H1 (cell line): ENCODE measurements at regions not wholly inside any gene's neighbourhood (a gene's known extent, or its start where the extent isn't known, plus 50 kb on each side); places are given as distances from the start of the nearest gene placed in this dataset.

Experiments
- CTCF ChIA-PET: fragments of 300-600 bp; sonication (Branson Sonifier 250); formaldehyde crosslinking; loops from one replicate; lab custom pipeline; 2021; ENCODE audit not compliant: partially characterized antibody; lab: Charles Lee
- POLR2A ChIA-PET: fragments of 300-600 bp; sonication (Branson Sonifier 250); formaldehyde crosslinking; loops from one replicate; lab custom pipeline; 2021; ENCODE audit warnings: inconsistent platforms; ENCODE audit not compliant: partially characterized antibody; lab: Charles Lee
- DNase-seq, 2 experiments: peaks; one replicate each; pipeline versions ENCODE4 v3.0.0 to v3.0.0-alpha.2; 2010 to 2022; ENCODE audit warnings: low spot score in 2 of 2, low read depth in 1 of 2, mixed read lengths in 1 of 2
- FAIRE-seq: peaks from 2 replicates; lab custom pipeline; 2011; peaks lifted over from hg19 to GRCh38; lab: Jason Lieb, UNC
- H2AFZ ChIP-seq: 2 replicates; pipeline ENCODE4 v1.8.1; 2012; ENCODE audit warnings: low read length, inconsistent platforms
- H2AK5ac ChIP-seq: 2 replicates; pipeline ENCODE4 v1.6.1; 2013; ENCODE audit warnings: low read depth, low read length
- H2BK120ac ChIP-seq: replicated peaks from 2 replicates; pipeline ENCODE3; 2013; ENCODE audit warnings: low read depth, low read length, inconsistent platforms
- H2BK12ac ChIP-seq: 2 replicates; pipeline ENCODE4 v1.6.1; 2013; ENCODE audit warnings: low read depth, low read length
- H2BK15ac ChIP-seq: 2 replicates; pipeline ENCODE4 v1.6.1; 2013; ENCODE audit warnings: low read length
- H2BK20ac ChIP-seq: 2 replicates; pipeline ENCODE4 v1.6.1; 2013; ENCODE audit warnings: low read length
- H2BK5ac ChIP-seq: 2 replicates; pipeline ENCODE4 v1.6.1; 2013; ENCODE audit warnings: low read depth, low read length
- H3K14ac ChIP-seq: 2 replicates; pipeline ENCODE4 v1.6.1; 2013; ENCODE audit warnings: inconsistent platforms; ENCODE audit not compliant: insufficient read length
- H3K18ac ChIP-seq: 2 replicates; pipeline ENCODE4 v1.6.1; 2013; ENCODE audit warnings: low read length; ENCODE audit errors: extremely low read depth
- H3K23ac ChIP-seq: 2 replicates; pipeline ENCODE4 v1.6.1; 2013; ENCODE audit warnings: inconsistent platforms; ENCODE audit not compliant: insufficient read length
- H3K23me2 ChIP-seq: 2 replicates; pipeline ENCODE4 v1.6.1; 2013; ENCODE audit warnings: low read depth, low read length
- H3K27ac ChIP-seq: 2 replicates; pipeline ENCODE4 v1.6.1; 2011; ENCODE audit warnings: low read depth, low read length, inconsistent platforms
- H3K27me3 ChIP-seq, 4 experiments: replicated peaks in 1 of 4; 1 replicate in 1 of 4; 2 replicates in 3 of 4; pipeline versions ENCODE4 v1.6.1 to v1.8.1; 2011 to 2013; ENCODE audit warnings: low read length in 3 of 4, mild to moderate bottlenecking in 3 of 4, inconsistent platforms in 2 of 4, mixed read lengths in 2 of 4, moderate library complexity in 1 of 4; ENCODE audit not compliant: control insufficient read depth in 3 of 4, insufficient read depth in 3 of 4; ENCODE audit errors: extremely low read depth in 1 of 4
- H3K36me3 ChIP-seq, 4 experiments: 2 replicates each; pipeline versions ENCODE4 v1.6.1 to v1.8.1; 2011 to 2013; ENCODE audit warnings: mild to moderate bottlenecking in 4 of 4, low read length in 3 of 4, moderate library complexity in 2 of 4, control low read depth in 1 of 4, inconsistent platforms in 1 of 4; ENCODE audit not compliant: insufficient read depth in 4 of 4, control insufficient read depth in 2 of 4
- H3K4ac ChIP-seq: replicated peaks from 2 replicates; pipeline ENCODE3; 2013; ENCODE audit warnings: low read length, low read depth, mixed read lengths, inconsistent platforms; ENCODE audit not compliant: insufficient read length
- H3K4me1 ChIP-seq, 4 experiments: replicated peaks in 1 of 4; 1 replicate in 1 of 4; 2 replicates in 3 of 4; pipeline versions ENCODE4 v1.6.1 to v1.8.1; 2011 to 2013; ENCODE audit warnings: low read length in 3 of 4, inconsistent platforms in 2 of 4, mixed read lengths in 1 of 4; ENCODE audit not compliant: insufficient read depth in 4 of 4, control insufficient read depth in 3 of 4
- H3K4me2 ChIP-seq, 2 experiments: 2 replicates each; pipeline versions ENCODE4 v1.6.1 to v1.8.1; 2011 to 2013; ENCODE audit warnings: low read depth in 2 of 2, low read length in 2 of 2, control low read depth in 1 of 2, inconsistent platforms in 1 of 2, mild to moderate bottlenecking in 1 of 2; ENCODE audit not compliant: insufficient read depth in 1 of 2
- H3K4me3 ChIP-seq, 4 experiments: fragments of 200-600, 300-600 bp in 1 of 4; sonication (generic), shearing (Covaris generic), sonication (Bioruptor Twin) in 1 of 4; 2 replicates each; pipeline versions ENCODE4 v1.5.1 to v1.8.1; 2011 to 2016; ENCODE audit warnings: low read length in 4 of 4, low read depth in 3 of 4, control low read depth in 2 of 4, inconsistent platforms in 2 of 4, mild to moderate bottlenecking in 2 of 4, mixed read lengths in 1 of 4, moderate library complexity in 1 of 4; ENCODE audit not compliant: insufficient read depth in 2 of 4; ENCODE audit errors: extremely low read depth in 1 of 4
- H3K56ac ChIP-seq: replicated peaks from 2 replicates; pipeline ENCODE3; 2013; ENCODE audit warnings: low read depth, mild to moderate bottlenecking, mixed read lengths, low read length, inconsistent platforms; ENCODE audit not compliant: insufficient read length
- H3K79me1 ChIP-seq: 2 replicates; pipeline ENCODE4 v1.6.1; 2013; ENCODE audit warnings: low read depth, low read length, control low read depth
- H3K79me2 ChIP-seq, 2 experiments: 2 replicates each; pipeline versions ENCODE4 v1.6.1 to v1.8.1; 2012 to 2013; ENCODE audit warnings: low read length in 2 of 2, mild to moderate bottlenecking in 2 of 2, inconsistent platforms in 1 of 2; ENCODE audit not compliant: insufficient read depth in 2 of 2, control insufficient read depth in 1 of 2
- H3K9ac ChIP-seq, 4 experiments: replicated peaks in 1 of 4; 1 replicate in 1 of 4; 2 replicates in 3 of 4; pipeline versions ENCODE4 v1.6.1 to v1.8.1; 2011 to 2013; ENCODE audit warnings: low read depth in 3 of 4, low read length in 3 of 4, control low read depth in 2 of 4, mild to moderate bottlenecking in 2 of 4, moderate library complexity in 2 of 4, inconsistent platforms in 1 of 4; ENCODE audit errors: extremely low read depth in 1 of 4
- H3K9me3 ChIP-seq, 2 experiments: 2 replicates each; pipeline versions ENCODE4 v1.6.1 to v1.8.1; 2012 to 2013; ENCODE audit warnings: mild to moderate bottlenecking in 2 of 2, moderate library complexity in 2 of 2, control low read depth in 1 of 2, inconsistent platforms in 1 of 2, low read depth in 1 of 2, low read length in 1 of 2, mixed read lengths in 1 of 2; ENCODE audit not compliant: insufficient read depth in 2 of 2
- H4K20me1 ChIP-seq, 2 experiments: replicated peaks in 1 of 2; 2 replicates each; pipeline versions ENCODE3 to v1.8.1; 2011 to 2013; ENCODE audit warnings: inconsistent platforms in 2 of 2, low read length in 2 of 2, mild to moderate bottlenecking in 1 of 2; ENCODE audit not compliant: insufficient read depth in 2 of 2, control insufficient read depth in 1 of 2
- H4K5ac ChIP-seq: 2 replicates; pipeline ENCODE4 v1.6.1; 2013; ENCODE audit warnings: low read length, low read depth, mixed read lengths, inconsistent platforms; ENCODE audit not compliant: insufficient read length
- H4K8ac ChIP-seq: 2 replicates; pipeline ENCODE4 v1.8.0; 2013; ENCODE audit warnings: mild to moderate bottlenecking, moderate library complexity, low read length, inconsistent platforms; ENCODE audit not compliant: insufficient read depth; ENCODE audit errors: extremely low read depth
- H4K91ac ChIP-seq: replicated peaks from 2 replicates; pipeline ENCODE3; 2013; ENCODE audit warnings: low read length, mixed read lengths, inconsistent platforms; ENCODE audit not compliant: insufficient read length
- BRCA1 ChIP-seq: IDR thresholded peaks from 2 replicates; pipeline ENCODE4 v1.6.1; 2012; ENCODE audit warnings: low read depth, low read length, improper control_type of control experiment
- EZH2 ChIP-seq: fragments of 200-600 bp; sonication (generic); IDR thresholded peaks from 2 replicates; pipeline ENCODE4 v1.7.1; 2012; ENCODE audit warnings: low read depth, mild to moderate bottlenecking, moderate library complexity, low read length, inconsistent platforms; ENCODE audit not compliant: severe bottlenecking
- HDAC2 ChIP-seq, 2 experiments: fragments of 300-600 bp in 1 of 2; sonication (generic) in 1 of 2; IDR thresholded peaks; 2 replicates each; pipeline ENCODE4 v1.6.1; 2011 to 2012; ENCODE audit warnings: low read depth in 2 of 2, low read length in 2 of 2, mild to moderate bottlenecking in 2 of 2, moderate library complexity in 2 of 2, borderline replicate concordance in 1 of 2, inconsistent platforms in 1 of 2
- HDAC6 ChIP-seq: IDR thresholded peaks from one replicate; pipeline ENCODE4 v1.7.1; 2012; ENCODE audit warnings: low read depth, mild to moderate bottlenecking, inconsistent platforms, low read length, moderate library complexity
- KDM1A ChIP-seq: fragments of 200-600, 300-600 bp; sonication (generic); IDR thresholded peaks from 2 replicates; pipeline ENCODE4 v1.7.1; 2016; ENCODE audit warnings: mild to moderate bottlenecking, low read length, borderline replicate concordance
- PHF8 ChIP-seq: fragments of 200-600 bp; sonication (generic); conservative IDR thresholded peaks from 2 replicates; pipeline ENCODE4 v1.7.1; 2012; ENCODE audit warnings: low read depth, mild to moderate bottlenecking, inconsistent platforms, low read length, moderate library complexity
- SIN3A ChIP-seq, 2 experiments: IDR thresholded peaks in 1 of 2; conservative IDR thresholded peaks in 1 of 2; 2 replicates each; pipeline ENCODE4 v1.6.1; 2011 to 2012; ENCODE audit warnings: low read length in 2 of 2, improper control_type of control experiment in 1 of 2, low read depth in 1 of 2, mild to moderate bottlenecking in 1 of 2
- SIRT6 ChIP-seq: IDR thresholded peaks from one replicate; pipeline ENCODE4 v1.7.1; 2012; ENCODE audit warnings: low read length, inconsistent platforms
- SP2 ChIP-seq: IDR thresholded peaks from 2 replicates; pipeline ENCODE4 v1.6.1; 2012; ENCODE audit warnings: mild to moderate bottlenecking, low read length, inconsistent platforms
- SUZ12 ChIP-seq: fragments of 200-600 bp; sonication (generic); IDR thresholded peaks from 2 replicates; pipeline ENCODE4 v1.6.1; 2012; ENCODE audit warnings: mild to moderate bottlenecking, inconsistent platforms, low read length, moderate library complexity, mixed read lengths
- USF2 ChIP-seq: IDR thresholded peaks from 2 replicates; pipeline ENCODE4 v1.6.1; 2011; ENCODE audit warnings: low read length, improper control_type of control experiment
- YY1 ChIP-seq: IDR thresholded peaks from 2 replicates; pipeline ENCODE4 v1.6.1; 2011; ENCODE audit warnings: low read depth, mild to moderate bottlenecking, low read length
- ZNF274 ChIP-seq: IDR thresholded peaks from 2 replicates; pipeline ENCODE4 v1.7.0; 2012; ENCODE audit warnings: low read length, borderline replicate concordance; ENCODE audit errors: extremely low read depth
- WGBS, 2 experiments: shearing (Covaris generic) in 1 of 2; methylation state at CpG; one replicate each; pipeline versions ENCODE4 v1.1.6 to v1.1.7; 2013 to 2015; ENCODE audit warnings: low lambda C conversion rate in 2 of 2, mixed read lengths in 2 of 2, inconsistent platforms in 1 of 2, low coverage in 1 of 2, missing lambda C conversion rate in 1 of 2; ENCODE audit not compliant: insufficient replicate concordance in 2 of 2, insufficient coverage in 1 of 2, insufficient read length in 1 of 2; ENCODE audit errors: extremely low coverage in 1 of 2, missing lambda C conversion rate in 1 of 2; 5-methylcytosine and 5-hydroxymethylcytosine counted together

- Histone ChIP-seq H4K91ac (no peak overlapping the region), H3K14ac (no peak overlapping the region), H3K23ac (no peak overlapping the region), H2BK15ac (no peak overlapping the region), H2BK20ac (no peak overlapping the region), H2BK12ac (no peak overlapping the region), H3K9ac (no peak overlapping the region), H3K79me1 (no peaks in the 10 kb centered on the region), H2BK120ac (no peak overlapping the region), H2AFZ (no peak overlapping the region), H3K4me3 (no peak overlapping the region), H3K4ac (no peak overlapping the region), H4K20me1 (no peaks in the 10 kb centered on the region), H3K27me3 (no peaks in the 10 kb centered on the region), H3K9me3 (no peaks in the 10 kb centered on the region), H3K79me2 (no peaks in the 10 kb centered on the region), H3K56ac (no peak overlapping the region), H3K36me3 (no peaks in the 10 kb centered on the region), H4K8ac (no peak overlapping the region), H2BK5ac (no peak overlapping the region), H3K23me2 (no peaks in the 10 kb centered on the region), H3K18ac (no peak overlapping the region), H3K4me2 (no peak overlapping the region; a peak in 1 of 4 replicates), H4K5ac (no peak overlapping the region), H2AK5ac (no peak overlapping the region), H3K4me1 (peaks cover 0 to 4% (median 0%) of the 10 kb centered on the region in 4 experiments; a peak in 1 of 7 replicates), H3K27ac (no peak overlapping the region)
- ChIA-PET CTCF (interaction anchor here (0.8 kb wide), 1 partner anchor 80 kb away, joined by 3 read pairs; no protein-coding TSS in a partner anchor), POLR2A (no interaction called here)
- FAIRE-seq (no peak), DNase-seq (no peak)
- WGBS, 2 experiments = 85% methylated on average over 3 of the region's 3 CpGs; no CpG with 5 or more reads in 1 of the 2 experiments
- TF ChIP-seq ZNF274 = no peak
- TF ChIP-seq EZH2 = no peak
- TF ChIP-seq BRCA1 = no peak
- no peak for TF ChIP-seq USF2
- TF ChIP-seq SIRT6 = no peak
- no peak for TF ChIP-seq SIN3A (conservative IDR thresholded peaks at IDR 0.05 in 1 of 2, IDR thresholded peaks at IDR 0.05 in 1 of 2; ENCODE audit: low read depth in 1 of 2, low read length in 2 of 2)
- no peak for TF ChIP-seq HDAC6
- TF ChIP-seq HDAC2 (IDR thresholded peaks at IDR 0.05; ENCODE audit: borderline replicate concordance in 1 of 2, low read depth in 2 of 2, low read length in 2 of 2) = no peak
- TF ChIP-seq YY1 = no peak
- TF ChIP-seq KDM1A = no peak
- no peak for TF ChIP-seq PHF8
- no peak for TF ChIP-seq SUZ12
- TF ChIP-seq SP2 = no peak
Observed at GRCh38 chr2:204339212-204339715, 206.0 kb upstream of the PARD3B start.
